ENCODE measurements at regions not wholly inside any gene's neighbourhood (a gene's known extent, or its start where the extent isn't known, plus 50 kb on each side); places are given as distances from the start of the nearest gene placed in this dataset.

- intact Hi-C loops (cut with DNase I) = no loop called here
- Histone ChIP-seq H3K27me3 (no peaks in the 10 kb centered on the region), H3K27ac (no peak overlapping the region), H3K4me1 (no peaks in the 10 kb centered on the region), H3K4me3 (no peak overlapping the region), H3K36me3 (no peaks in the 10 kb centered on the region), H3K9me3 (no peaks in the 10 kb centered on the region)
- DNase-seq (ENCODE audit: extremely low spot score in 2 of 2) = no peak
- TF ChIP-seq CTCF (IDR thresholded peaks at IDR 0.05) (no peak), POLR2A (IDR thresholded peaks at IDR 0.05) (no peak), POLR2AphosphoS5 (IDR thresholded peaks at IDR 0.05; ENCODE audit: insufficient read depth in 1 of 2, low read depth in 1 of 2) (no peak)
Measured at GRCh38 chr7:140238778-140239652, 62.2 kb upstream of the KDM7A start.

- H3K27me3 ChIP-seq = no peaks in the 10 kb centered on the region
- H3K36me3 ChIP-seq = no peaks in the 10 kb centered on the region
- no peak overlapping the region for H3K4me3 ChIP-seq
- TF ChIP-seq POLR2A (IDR thresholded peaks at IDR 0.05) (no peak), CTCF (IDR thresholded peaks at IDR 0.05) (no peak), POLR2AphosphoS5 (IDR thresholded peaks at IDR 0.05; ENCODE audit: insufficient read depth in 1 of 2, low read depth in 1 of 2) (no peak)
- intact Hi-C loops (cut with DNase I) = no loop called here
- peaks cover 7% of the 10 kb centered on the region for H3K4me1 ChIP-seq
- no peak overlapping the region for H3K27ac ChIP-seq
- no peaks in the 10 kb centered on the region for H3K9me3 ChIP-seq
- no peak for DNase-seq (ENCODE audit: extremely low spot score in 2 of 2)
Measured at GRCh38 chr7:140237390-140237789, 60.6 kb upstream of the KDM7A start.

- peaks cover 14% of the 10 kb centered on the region for H3K4me1 ChIP-seq
Measured at GRCh38 chr7:140236626-140237025, 59.8 kb upstream of the KDM7A start.

GRCh38 chr7:140235114-140235513 lies 58.3 kb upstream of the KDM7A start:
- H3K27me3 ChIP-seq = no peaks in the 10 kb centered on the region
- H3K27ac ChIP-seq = no peak overlapping the region
- no peaks in the 10 kb centered on the region for H3K9me3 ChIP-seq
- H3K36me3 ChIP-seq = no peaks in the 10 kb centered on the region
- H3K4me3 ChIP-seq = no peak overlapping the region
- intact Hi-C loops (cut with DNase I) = no loop called here
- no peak for DNase-seq (ENCODE audit: extremely low spot score in 2 of 2)
- peaks cover 28% of the 10 kb centered on the region for H3K4me1 ChIP-seq
- TF ChIP-seq POLR2A (IDR thresholded peaks at IDR 0.05) (no peak), POLR2AphosphoS5 (IDR thresholded peaks at IDR 0.05; ENCODE audit: insufficient read depth in 1 of 2, low read depth in 1 of 2) (no peak), CTCF (IDR thresholded peaks at IDR 0.05) (no peak)

More at GRCh38 chr7:140236626-140237025, 59.8 kb upstream of the KDM7A start:
- Histone ChIP-seq H3K27ac (no peak overlapping the region), H3K36me3 (no peaks in the 10 kb centered on the region), H3K4me3 (no peak overlapping the region), H3K9me3 (no peaks in the 10 kb centered on the region), H3K27me3 (no peaks in the 10 kb centered on the region)
- TF ChIP-seq POLR2AphosphoS5 (IDR thresholded peaks at IDR 0.05; ENCODE audit: insufficient read depth in 1 of 2, low read depth in 1 of 2) = no peak
- TF ChIP-seq POLR2A (IDR thresholded peaks at IDR 0.05) = no peak
- no peak for TF ChIP-seq CTCF (IDR thresholded peaks at IDR 0.05)
- intact Hi-C loops (cut with DNase I) = no loop called here
- no peak for DNase-seq (ENCODE audit: extremely low spot score in 2 of 2)
